GM18858 (cell line): ENCODE measurements at regions not wholly inside any gene's neighbourhood (a gene's known extent, or its start where the extent isn't known, plus 50 kb on each side); places are given as distances from the start of the nearest gene placed in this dataset.

Source experiments
- ATAC-seq: cut with Tn5 transposase; IDR thresholded peaks from one replicate; pipeline ENCODE4 v1.9.1; 2021; ENCODE audit not compliant: unreplicated experiment

DNA sequence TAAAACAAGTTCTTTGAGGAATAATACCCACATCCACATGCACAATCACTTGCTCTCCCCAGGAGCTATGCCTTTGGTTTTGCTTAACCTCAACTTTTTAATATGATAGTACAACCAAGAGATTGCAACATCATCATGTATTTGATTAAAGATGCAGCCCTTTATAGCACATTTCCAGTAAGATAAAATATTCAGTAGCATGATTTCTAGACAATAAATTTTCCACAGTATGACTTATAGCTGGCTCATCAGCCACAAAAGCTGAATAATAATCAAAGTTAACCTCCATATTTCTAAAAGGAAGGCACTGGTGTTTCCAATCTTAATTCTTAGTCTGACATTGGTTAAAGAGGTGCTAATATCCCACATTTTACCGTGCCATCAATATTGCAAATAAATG, 622.5 kb downstream of the TBL1XR1 start:
- ATAC-seq = no peak

DNA sequence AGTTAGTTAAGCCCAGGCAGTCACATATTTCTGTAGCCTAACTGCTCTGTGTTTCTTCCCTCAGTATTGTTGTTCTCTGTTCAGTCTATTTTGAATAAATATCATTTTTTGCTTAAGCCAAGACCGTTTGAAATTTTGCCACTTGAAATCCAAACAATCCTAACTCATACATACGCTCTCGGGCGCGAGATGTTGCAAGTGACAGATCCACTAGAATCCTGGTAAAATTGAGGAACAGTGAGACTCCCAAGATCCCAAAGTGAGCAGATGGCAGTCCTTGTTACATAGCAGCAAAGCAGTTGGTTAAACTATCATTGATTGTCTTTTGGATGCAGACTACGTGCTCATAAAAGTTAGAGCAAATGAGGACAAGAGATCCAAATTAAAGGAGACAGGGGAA, 625.4 kb downstream of the TBL1XR1 start:
- ATAC-seq = no peak

DNA sequence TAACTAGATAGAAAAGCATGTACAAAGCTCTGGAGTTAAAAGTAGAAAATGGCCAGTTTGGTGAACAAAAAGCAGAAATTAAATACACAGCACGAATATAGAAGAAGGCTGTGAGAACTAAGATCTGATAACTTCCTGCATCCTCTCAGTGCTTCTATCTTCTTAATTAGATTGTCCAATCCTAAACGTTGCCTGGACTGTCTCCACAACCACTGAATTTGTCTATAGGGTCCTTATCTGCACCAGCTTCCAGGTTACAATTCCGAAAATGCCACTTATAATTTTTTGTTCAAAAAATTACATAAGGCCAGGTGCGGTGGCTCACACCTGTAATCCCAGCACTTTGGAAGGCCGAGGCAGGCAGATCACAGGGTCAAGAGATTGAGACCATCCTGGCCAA, 626.3 kb downstream of the TBL1XR1 start:
- no peak for ATAC-seq

DNA sequence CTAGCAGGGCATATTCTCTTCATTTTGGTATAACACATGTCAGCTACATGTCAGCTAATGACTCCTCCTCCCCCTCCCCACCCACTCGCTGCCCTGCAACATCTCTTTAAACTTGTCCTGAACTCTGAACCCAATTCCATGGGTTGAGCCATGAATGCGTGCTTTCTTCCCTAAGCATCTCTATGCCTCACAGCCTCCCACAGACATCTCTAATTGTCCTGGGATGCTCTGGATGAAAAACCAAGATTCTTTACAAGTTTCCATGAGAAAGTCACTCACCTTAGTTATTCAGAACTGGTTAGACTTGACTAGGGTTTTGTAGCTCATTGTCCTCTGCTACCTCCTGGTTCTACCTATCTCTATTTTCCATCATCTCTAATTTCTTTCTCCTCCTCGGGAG, 629.1 kb downstream of the TBL1XR1 start:
- no peak for ATAC-seq

DNA sequence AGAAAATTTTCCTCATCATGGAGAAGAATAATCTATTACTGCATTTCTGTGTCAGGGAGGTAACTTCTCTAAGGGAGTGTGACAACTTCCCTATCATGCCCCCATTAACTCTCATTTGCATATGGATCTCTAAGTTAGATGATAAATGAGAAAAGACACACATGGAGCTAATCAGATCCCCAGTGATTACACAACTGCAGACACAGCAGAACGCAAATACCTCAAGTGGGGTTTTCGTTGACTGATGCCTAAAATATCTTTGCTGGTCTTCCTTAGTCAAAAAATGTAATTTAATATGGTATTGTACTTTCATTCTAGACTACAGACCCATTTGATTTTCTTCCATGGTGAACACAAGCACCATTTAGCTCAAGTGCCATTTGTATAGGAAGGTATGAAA, 630.5 kb downstream of the TBL1XR1 start:
- no peak for ATAC-seq

DNA sequence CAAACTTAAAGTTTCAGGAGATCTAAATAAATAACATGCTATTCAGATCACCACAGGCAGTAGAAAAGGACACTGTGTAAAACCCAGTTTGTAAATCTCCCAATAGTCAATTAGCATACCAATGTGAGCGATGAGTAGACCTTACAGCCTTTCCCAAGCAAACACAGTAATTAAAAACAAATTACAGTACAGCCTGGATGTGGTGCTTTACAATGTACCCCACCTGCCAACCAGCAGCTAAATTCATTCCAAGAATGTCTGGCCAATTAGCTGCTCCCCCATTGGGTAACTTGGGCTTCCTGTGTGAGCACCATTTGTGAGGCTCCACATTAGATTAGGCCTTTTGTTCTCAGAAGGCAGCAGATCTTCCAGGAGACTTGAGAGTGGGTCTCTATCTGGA, 635.0 kb downstream of the TBL1XR1 start:
- ATAC-seq = no peak

DNA sequence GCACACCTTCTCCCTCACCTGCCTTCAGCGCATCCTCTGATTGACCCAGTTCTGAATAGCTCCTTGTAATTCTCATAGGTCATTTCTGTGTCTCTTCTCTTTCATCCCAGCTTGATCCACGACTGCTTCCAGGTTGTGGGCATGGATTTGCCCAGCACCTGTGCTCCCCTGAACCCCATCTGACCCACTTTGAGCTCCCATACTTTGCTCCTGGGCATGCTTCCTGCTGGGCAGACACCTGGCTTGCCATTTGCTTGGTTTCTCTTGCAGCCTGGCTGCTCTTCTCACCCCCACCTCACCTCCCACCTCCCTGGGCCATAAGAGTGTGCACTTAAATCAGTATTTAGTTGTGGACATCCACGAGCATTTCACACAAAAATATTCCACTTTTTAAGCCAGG, 635.5 kb downstream of the TBL1XR1 start:
- ATAC-seq = no peak

DNA sequence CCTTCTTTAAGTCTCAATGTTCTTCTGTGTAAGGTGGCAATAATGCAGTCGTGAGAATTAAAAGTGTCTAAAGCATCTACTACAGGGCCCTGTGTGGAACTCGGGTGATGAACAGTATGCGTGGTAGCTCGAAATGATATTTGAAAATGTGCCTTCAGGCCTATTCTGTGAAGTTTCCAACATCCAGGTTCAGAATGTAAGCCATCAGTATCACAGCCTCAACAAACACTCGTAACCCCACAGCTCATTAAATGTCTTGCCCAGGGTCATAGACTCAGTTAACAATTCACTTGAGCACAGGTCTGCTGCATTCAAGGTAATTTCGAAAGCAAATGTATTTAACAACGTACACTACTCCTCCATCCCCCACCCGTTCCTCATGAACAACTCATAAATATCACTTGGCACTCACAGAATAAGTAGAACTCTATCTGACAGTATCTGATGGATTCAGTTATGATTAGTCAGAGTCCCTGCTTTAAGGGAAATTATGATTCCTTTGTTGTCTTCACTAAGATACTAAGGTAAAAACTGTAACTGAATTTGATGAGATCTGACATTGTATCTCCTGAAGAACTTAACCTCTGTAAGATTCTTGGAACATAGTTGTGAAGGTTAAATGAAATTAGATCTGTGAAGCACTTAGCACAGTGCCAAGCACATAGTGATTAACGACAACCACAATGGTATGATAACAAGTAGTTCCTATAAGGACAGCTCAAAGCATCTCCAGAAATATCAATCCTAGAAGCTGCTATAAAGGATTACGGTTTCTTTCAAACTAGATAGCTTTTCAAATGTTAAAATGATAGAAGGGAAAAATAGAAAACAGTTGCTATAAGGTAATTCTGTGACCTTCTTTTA, 642.3 kb downstream of the TBL1XR1 start:
- no peak for ATAC-seq

DNA sequence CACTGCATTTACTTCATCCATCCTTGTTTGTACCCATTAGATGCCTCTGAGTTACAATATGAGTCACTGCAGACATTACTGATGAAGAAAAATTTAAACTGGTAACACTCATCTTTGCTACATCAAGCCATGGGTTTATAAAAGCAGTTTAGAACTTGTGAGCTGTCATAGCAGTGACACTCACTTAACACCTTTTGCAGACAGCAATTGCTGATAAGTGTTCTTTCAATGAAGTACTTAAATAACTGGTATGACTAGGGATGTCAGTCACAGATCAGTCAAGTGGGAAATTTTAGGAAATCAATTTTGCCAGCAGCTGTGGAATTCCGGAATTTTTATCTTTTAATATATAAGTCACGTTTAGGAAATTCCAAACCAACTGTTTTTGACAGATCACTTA, 643.0 kb downstream of the TBL1XR1 start:
- ATAC-seq = no peak

DNA sequence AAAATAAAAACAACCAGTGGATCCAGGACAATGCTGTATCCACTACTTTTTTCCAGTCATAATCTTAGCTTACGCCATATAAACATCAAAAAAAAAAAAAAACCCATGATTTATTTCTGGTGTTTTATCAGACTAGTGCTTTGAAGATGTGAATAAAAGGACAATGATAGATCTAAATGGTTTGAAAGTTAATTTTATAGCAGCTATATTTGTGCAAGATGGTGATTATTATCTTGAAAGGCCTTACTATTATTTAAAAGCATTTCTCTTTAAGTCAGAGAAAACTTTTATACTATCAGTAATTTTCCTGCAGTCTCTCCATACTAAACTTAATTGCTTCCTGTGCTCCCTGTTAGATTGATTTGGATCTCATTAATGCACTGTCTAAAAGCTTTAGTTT, 670.3 kb downstream of the TBL1XR1 start:
- ATAC-seq = no peak

DNA sequence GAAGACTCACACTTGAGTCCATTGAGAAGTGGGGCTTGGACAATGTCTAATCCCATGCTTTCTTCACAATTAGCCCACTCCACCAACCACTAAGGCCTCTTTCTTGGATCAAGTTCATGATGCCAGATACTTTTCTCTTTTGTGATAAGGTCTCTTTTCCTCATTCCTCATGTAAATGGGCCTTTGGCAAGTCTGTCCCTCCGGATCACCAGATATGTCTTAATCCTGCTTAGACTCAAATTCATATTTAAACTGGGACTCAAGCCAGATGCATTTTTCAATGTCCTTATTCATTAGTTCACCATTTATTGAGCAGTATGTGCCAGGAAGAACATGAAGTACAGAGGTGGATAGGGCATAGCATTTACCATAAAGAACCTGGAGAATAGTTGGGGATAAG, 671.1 kb downstream of the TBL1XR1 start:
- ATAC-seq = no peak

DNA sequence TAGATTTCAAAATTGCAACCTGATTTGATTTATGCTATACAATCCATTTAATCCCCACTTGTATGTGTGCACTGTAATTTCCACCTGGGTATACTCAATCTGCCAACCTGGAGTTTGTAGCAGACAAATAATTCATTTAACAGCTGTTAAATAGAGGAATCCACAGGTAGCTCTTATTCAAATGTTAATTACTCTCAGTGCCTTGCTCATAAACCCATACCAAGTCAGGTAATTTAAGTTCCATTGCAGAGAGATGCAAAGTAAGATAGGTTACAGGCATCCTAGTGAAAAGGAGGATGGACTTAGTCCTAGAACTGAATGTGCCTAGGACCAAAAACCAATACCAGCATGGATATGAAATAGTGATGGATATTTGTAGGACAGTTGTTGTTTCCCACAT, 674.2 kb downstream of the TBL1XR1 start:
- no peak for ATAC-seq

DNA sequence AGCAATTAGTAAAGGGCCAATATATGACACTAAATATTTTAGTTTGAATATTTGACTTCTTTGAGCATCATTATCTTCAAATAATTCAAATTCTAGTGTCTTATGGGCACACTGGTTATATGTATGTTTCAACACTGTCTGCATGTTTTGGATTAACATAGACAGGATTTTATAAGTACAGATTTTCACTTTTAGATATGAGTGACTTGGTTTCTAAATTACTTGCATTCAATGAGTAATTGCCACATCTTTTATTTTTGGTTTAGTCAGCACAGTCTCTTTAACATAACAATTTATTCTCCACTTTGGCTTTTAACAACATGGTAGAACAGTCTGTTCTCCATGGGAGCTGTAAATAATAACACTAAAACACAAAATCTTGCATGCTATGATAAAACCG, 674.8 kb downstream of the TBL1XR1 start:
- no peak for ATAC-seq

DNA sequence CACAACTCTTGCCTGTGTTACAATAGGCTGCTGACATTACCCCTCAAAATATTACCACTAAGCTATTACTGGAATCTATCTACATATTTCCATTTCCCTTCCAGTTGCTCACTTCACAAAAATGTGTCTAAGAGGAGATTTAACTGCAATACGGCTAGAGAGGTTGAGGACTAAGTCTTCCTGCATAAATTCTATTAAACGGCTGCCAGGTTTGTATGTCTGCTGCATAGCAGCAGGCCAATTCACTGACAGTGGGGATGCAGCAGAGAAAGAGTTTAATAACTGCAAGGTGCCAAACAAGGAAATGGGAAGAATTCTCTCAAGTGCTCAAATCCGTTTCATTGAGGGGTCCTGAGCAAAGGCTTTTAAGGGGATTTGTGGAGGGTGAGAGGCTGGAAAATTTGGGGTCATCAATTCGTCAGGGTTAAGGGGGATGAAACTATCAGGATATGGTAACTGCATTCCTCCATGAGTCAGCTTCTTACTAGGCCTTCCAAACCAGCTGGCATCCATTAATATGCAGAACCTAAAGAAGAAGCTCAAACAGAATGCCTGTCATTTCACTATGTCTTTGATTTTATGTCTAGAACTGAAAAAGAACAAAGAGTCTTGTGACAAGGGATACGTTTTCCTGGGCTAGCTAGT, 675.6 kb downstream of the TBL1XR1 start:
- no peak for ATAC-seq

DNA sequence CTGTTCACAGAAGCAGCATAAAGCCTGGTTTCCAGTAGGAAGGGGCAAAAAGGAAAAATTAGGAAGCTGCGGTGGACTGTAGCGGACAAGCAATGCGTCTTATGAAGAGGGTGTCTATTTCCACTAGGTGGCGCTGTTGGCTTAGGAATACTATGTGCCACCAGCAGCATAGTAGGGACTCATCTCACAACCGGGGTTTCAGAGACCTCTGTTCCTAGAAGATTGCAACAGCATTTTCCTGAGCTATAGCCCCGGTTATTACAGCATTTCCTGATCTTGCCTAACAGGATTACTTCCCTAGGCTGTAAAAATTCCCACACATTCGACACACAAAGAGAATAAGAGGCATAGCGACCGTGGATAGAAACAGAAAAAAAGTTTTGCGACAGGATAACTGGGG, 683.0 kb downstream of the TBL1XR1 start:
- no peak for ATAC-seq

DNA sequence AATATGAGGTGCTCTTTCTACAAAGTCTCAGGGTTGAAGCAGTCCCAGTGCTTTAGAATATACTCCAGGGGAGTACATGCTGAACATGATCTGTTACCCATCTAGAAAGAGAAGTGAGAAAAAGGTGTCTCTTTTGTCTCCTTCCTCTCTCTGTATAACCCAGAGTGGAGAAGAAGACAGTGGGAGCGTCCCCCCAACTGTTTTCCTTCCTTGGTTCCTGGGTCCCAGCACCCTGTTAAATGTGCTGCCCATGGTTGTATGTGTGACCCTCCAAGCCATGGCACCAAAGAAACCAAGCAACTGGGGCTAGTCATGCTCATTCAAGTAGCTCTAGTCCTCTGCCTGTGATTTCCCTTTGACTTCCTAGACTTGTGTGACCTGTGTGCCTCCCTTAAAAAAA, 683.7 kb downstream of the TBL1XR1 start:
- ATAC-seq = no peak

DNA sequence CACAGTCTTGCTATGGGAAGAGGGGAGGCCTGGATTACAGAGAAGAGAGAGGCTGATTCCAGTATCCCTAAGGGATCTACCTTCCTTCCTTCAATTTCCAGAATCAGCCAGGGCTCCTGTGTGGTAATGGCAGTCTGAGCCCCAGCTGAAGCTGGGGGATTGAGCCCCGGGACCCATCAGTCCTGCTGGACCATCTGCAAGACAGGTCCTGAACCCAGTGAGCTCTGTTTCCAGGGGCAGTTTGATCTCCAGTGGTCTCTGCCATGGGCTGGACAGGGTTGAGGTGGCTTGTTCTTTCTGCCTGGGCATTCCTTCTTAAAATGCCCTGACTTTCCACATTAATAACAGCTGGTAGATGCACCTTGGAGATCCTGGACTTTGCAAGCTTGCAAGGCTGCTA, 685.2 kb downstream of the TBL1XR1 start:
- no peak for ATAC-seq

DNA sequence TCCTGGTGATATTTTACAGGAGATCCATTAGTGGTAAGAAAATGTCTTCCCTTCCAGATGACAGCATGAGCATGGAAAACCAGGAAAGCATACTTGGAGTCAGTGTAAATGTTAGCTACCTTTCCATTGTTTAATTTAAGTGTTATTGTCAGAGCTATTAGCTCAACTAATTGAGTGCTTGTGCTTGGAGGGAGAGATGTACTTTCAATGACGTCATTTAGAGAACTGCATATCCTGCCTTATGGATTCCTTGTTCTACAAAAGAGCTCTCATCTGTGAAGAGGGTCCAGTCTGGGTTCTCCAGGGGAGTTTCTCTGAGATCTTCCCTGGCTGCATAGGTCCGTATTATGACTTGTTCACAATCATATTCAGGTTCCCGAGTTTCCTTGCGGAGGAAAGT, 687.2 kb downstream of the TBL1XR1 start:
- ATAC-seq = no peak

DNA sequence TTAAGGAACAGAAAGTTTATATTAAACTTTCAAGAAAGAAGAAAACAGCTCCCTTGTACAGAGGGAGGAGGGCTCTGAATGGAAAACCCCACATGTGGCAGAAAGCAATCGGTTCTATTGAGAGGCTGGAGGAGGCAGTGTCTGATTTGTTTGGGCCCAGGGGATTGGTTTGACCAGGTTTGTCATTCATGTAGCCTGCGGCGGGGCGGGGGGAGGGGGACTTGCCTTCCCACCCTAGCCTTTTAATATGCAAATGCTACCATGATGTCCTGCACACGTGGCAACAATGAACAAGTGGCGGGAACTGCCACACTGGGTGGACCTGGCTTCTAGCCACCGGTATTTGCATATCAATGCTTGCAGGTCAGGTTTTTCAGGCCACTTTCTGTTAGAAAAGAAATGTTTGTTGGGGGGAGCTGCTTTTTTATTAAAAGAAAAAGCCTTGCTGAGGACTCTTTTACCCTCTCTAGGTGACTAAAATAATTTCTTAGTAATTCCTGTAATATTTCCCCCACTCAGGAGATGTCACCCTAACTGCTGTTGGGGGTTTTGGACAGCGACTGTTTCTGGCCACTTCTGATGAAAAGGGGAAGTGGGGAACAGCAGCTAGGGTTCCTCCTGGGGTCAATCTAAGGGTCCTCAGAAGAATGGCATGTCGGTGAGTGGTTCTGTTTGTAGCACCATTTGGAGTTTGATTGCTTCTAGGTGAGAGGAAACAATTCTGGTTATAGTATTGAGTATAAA, 691.2 kb downstream of the TBL1XR1 start:
- no peak for ATAC-seq

DNA sequence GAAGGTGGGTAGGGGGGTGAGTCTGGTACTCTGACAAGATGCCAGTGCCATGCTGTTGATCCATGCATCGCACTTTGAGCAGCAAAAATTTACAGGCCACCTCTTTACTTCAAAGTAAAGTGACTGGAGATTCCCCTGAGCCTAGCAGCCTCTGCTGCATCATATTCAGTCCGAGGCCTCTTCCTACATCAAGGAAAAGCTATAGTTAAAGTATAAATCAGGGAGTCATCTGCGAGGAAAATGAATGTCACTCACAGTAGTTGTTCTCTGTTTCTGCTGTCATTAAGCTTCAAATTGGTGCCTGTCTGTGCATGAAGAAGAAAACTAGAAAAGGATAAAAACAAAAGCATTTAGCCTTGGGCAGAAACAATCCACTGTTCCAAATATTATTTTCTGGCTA, 706.2 kb downstream of the TBL1XR1 start:
- ATAC-seq = no peak

DNA sequence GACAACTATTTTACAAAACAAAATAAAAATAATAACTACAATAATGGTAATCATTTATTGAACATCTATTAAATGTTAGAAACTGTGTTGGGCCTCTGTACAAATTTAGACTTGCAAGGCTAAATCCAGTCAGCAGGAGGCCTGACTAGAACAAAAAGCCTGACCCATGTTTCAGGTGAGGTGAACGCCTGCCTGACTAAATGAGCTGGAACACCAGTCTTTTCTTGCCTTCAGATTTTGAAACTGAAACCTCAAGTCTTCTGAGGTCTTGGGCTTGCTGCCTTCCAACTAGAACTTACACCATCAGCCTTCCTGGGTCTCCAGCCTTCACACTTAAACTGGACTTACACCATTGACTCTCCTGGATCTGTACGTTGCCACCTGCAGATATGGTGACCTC, 706.9 kb downstream of the TBL1XR1 start:
- ATAC-seq = peak; percentile 63

DNA sequence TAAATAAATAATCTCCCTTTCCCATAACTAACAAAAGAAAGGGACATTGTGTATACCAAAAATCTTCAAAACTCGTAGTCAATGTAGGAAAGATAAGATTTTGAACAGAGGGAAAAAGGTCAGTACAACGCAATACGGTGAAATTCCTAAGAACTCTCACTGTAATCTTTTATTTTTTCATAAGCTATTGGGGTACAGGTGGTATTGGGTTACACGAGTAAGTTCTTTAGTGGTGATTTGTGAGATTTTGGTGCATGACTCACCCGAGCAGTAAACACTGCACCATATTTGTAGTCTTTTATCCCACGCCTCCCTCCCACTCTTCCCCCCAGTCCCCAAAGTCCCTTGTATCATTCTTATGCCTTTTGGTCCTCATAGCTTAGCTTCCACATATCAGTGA, 718.0 kb downstream of the TBL1XR1 start:
- ATAC-seq = no peak
